Aorta (tissue), 5 donors: ENCODE measurements at regions not wholly inside any gene's neighbourhood (a gene's known extent, or its start where the extent isn't known, plus 50 kb on each side); places are given as distances from the start of the nearest gene placed in this dataset.

Experiments used
- ATAC-seq: fragments of 200-7000 bp; cut with Tn5 transposase; one replicate; pipeline ENCODE4 v1.9.1; 2022; ENCODE audit warnings: moderate library complexity; ENCODE audit not compliant: low FRiP score
- DNase-seq, 2 donors: peaks; one replicate each; pipeline ENCODE4 v3.0.0-alpha.2; 2020
- H3K27ac ChIP-seq, 2 donors: one replicate each; pipeline ENCODE4 v1.5.1; 2013; ENCODE audit warnings: low read length in 2 of 2, mild to moderate bottlenecking in 2 of 2, moderate library complexity in 2 of 2, control low read depth in 1 of 2, inconsistent platforms in 1 of 2, low read depth in 1 of 2
- H3K27me3 ChIP-seq, 2 donors: one replicate each; pipeline ENCODE4 v1.6.1; 2013; ENCODE audit warnings: control low read depth in 1 of 2, low read length in 1 of 2, mild to moderate bottlenecking in 1 of 2, moderate library complexity in 1 of 2; ENCODE audit not compliant: insufficient read depth in 2 of 2, control insufficient read depth in 1 of 2
- H3K36me3 ChIP-seq, 2 donors: one replicate each; pipeline ENCODE4 v1.6.1; 2013; ENCODE audit warnings: control low read depth in 1 of 2, low read length in 1 of 2, mild to moderate bottlenecking in 1 of 2; ENCODE audit not compliant: insufficient read depth in 2 of 2, control insufficient read depth in 1 of 2
- H3K4me1 ChIP-seq, 2 donors: one replicate each; pipeline ENCODE4 v1.6.1; 2013; ENCODE audit warnings: low read length in 2 of 2, control low read depth in 1 of 2, mild to moderate bottlenecking in 1 of 2, moderate library complexity in 1 of 2; ENCODE audit not compliant: insufficient read depth in 2 of 2, control insufficient read depth in 1 of 2
- H3K4me3 ChIP-seq, 2 donors: one replicate each; pipeline ENCODE4 v1.5.1; 2013; ENCODE audit warnings: low read length in 2 of 2, control low read depth in 1 of 2, mild to moderate bottlenecking in 1 of 2
- H3K9me3 ChIP-seq: one replicate; pipeline ENCODE4 v1.6.1; 2013; ENCODE audit warnings: mild to moderate bottlenecking, low read length; ENCODE audit not compliant: control insufficient read depth
- WGBS, 2 donors: extraction: QIAGEN DNeasy Blood & Tissue Kit; methylation state at CpG; one replicate each; pipeline ENCODE4 v1.1.7; 2013; 5-methylcytosine and 5-hydroxymethylcytosine counted together
- intact Hi-C, 2 donors: fragments of 100-400 bp; cut with DNase I; formaldehyde crosslinking; loops; one replicate each; pipeline versions ENCODE4 v1.14.2 to v1.15.0; 2022
- donor health status: healthy with polysubstance abuse.
- donor health status: Bipolar disorder and iron deficiency.
- donor health status: DM: no; HTN: no; CAD: no.
- donor health status: DM: no; HTN: no; CAD: no.
- donor health status: DM: yes; HTN: yes; CAD: no.

DNA sequence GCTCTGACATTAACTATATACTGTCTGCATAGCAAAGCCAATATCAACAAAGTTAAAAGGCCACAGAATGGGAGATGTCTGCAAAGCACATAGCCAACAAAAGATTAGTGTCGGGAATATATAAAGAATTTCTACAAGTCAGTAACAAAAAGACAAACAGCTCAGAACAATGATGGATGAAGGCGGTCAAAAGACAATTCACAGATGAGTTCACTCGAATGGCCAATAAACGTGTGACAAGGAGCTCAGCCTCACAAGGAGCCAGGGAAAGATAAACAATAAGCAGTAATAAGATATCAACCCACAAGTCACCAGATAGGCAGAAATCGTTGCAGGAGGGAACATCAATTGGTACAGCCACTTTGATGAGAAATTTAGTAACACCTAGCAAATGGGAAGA, 106.0 kb upstream of the ISX start:
- no peak for ATAC-seq
- Histone ChIP-seq H3K36me3 (no peaks in the 10 kb centered on the region), H3K4me1 (no peaks in the 10 kb centered on the region), H3K27me3 (no peaks in the 10 kb centered on the region), H3K9me3 (peaks cover 5% of the 10 kb centered on the region), H3K27ac (no peak overlapping the region), H3K4me3 (no peak overlapping the region)
- DNase-seq: no peak
- intact Hi-C loops: no loop called here
- 26% methylated on average over 5 of the region's 5 CpGs for WGBS, 2 donors

DNA sequence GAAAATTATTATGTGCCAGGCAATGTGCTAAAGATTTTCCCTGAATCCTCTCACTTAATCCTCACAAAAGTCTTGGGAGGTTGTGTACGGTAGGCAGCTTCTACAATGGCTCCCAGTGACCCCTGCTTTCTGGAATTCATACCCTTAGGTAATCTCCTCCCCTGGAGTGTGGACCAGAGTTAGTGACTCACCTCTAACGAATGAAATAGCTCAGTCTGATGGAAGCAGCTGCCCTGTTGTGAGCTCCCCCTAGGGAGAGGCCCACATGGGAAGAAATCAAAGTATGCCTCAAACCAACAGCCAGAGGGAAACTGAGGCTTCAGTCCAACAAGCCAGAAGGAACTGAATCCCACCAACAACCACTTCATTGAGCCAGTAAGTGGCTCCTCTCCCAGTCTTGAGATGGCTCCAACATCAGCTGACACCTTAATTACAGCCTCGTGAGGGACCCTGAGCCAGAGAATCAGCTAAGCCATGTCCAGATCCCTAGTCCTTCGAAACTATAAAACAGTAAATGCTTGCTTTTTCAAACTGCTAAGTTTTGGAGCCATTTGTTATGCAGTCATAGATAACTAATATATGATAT, 98.9 kb upstream of the ISX start:
- H3K36me3 ChIP-seq: no peaks in the 10 kb centered on the region
- intact Hi-C loops: no loop called here
- no peak overlapping the region for H3K4me3 ChIP-seq
- WGBS, 2 donors: 63 to 64% methylated on average over 4 of the region's 4 CpGs
- ATAC-seq (no peak), DNase-seq (no peak)
- H3K27ac ChIP-seq: no peak overlapping the region
- no peaks in the 10 kb centered on the region for H3K4me1 ChIP-seq
- H3K9me3 ChIP-seq: no peaks in the 10 kb centered on the region
- no peaks in the 10 kb centered on the region for H3K27me3 ChIP-seq

DNA sequence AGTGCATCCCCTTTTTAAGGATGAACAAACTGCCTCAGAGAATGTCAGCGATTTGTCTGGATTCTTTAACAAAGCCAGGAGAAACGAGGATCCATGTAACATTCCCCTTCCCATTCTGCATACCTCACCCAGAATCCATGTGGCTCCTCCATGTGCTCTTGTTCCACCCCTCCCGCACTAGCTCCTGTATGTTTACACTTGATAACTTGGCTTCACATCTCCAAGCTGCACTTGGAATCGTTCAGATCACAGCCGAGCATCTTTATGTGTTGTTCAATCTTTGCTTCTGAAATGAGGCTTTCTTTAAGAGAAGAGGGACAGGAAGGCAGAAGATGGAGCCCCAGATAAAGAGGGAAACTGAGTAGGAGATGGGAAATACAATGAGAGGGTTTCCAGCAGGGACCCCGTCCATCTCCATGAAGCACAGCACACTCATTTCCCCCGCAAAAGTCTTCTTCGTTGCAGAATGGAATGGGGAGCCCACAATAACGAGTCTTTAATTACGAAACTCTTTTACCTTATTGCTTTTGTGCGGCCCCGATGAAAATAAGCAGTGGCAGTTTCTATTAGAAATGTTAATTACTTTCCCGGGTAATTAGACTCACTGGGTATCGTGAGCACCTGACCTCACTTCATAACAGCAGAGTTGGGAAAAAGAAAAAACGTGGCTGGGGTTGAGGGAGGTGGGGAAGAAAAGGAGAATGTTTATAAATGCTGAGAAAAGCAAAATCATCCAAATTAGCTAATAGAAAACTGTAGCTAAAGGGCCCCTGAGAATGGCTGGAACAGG, 96.8 kb upstream of the ISX start:
- no peaks in the 10 kb centered on the region for H3K36me3 ChIP-seq
- intact Hi-C loops: no loop called here
- DNase-seq (no peak), ATAC-seq (no peak)
- no peaks in the 10 kb centered on the region for H3K4me1 ChIP-seq
- no peaks in the 10 kb centered on the region for H3K27me3 ChIP-seq
- no peak overlapping the region for H3K27ac ChIP-seq
- 68 to 76% methylated on average over 15 of the region's 15 CpGs for WGBS, 2 donors
- no peaks in the 10 kb centered on the region for H3K9me3 ChIP-seq
- H3K4me3 ChIP-seq: no peak overlapping the region

DNA sequence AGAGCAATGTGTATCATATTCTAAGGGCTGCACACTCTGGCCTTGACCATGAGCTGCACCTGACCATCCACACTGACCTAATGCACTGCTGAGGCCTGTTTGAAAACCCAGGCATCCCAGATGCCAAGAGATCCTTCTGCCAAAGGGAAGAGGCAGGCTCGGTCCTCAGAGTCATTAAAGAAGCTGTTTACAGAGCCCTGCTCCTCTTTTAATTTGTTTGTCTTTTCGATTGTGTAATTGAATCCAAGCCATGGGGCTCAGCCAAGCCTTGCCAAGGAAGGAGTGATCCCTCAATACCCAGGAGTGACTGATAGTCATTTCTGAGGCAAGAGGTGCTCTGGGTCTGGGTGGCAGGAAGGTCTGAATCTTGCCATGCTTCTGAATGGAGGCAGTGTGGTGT, 94.5 kb upstream of the ISX start:
- WGBS, 2 donors: 48 to 62% methylated on average over 2 of the region's 2 CpGs
- Histone ChIP-seq H3K4me3 (no peak overlapping the region), H3K27me3 (no peaks in the 10 kb centered on the region), H3K4me1 (no peaks in the 10 kb centered on the region), H3K36me3 (no peaks in the 10 kb centered on the region), H3K27ac (no peak overlapping the region), H3K9me3 (peaks cover 2% of the 10 kb centered on the region)
- intact Hi-C loops: no loop called here
- DNase-seq (no peak), ATAC-seq (no peak)

DNA sequence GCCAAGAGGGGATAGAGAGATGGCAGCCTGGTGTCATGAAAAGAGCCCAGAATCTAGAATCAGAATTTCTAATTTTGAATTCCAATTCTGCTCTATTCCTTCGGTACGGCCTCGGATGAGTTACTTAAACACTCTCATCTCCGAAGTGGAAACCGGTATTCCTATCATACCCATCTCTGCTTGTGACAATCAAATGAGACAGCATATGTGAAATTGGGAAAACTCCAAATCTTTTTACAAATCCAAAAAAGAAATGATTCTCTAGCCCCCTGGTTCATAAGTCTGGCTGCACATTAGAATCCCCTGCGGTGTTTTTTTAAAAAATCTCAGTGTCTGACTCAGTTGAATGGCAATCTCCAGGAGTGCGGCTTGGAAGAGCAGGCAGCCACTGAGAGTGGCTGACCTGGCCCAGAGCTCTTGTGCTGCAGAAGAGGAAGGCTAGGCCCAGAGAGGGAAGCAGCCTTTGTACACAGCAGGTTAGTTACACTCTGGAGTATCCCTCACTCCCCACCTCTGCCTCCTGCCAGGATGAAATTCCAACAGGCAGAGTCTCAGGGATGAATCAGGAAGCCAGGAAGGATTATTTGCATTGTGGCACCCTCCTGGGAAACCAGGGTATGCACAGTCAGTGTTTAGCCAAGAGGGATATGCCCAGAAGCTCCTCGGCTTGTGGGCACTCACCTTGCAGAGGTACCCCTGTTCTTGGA, 93.6 kb upstream of the ISX start:
- WGBS, 2 donors: 72 to 75% methylated on average over 8 of the region's 8 CpGs
- Histone ChIP-seq H3K36me3 (no peaks in the 10 kb centered on the region), H3K27me3 (no peaks in the 10 kb centered on the region), H3K9me3 (peaks cover 3% of the 10 kb centered on the region), H3K4me3 (no peak overlapping the region), H3K4me1 (no peaks in the 10 kb centered on the region), H3K27ac (no peak overlapping the region)
- intact Hi-C loops: no loop called here
- DNase-seq (no peak), ATAC-seq (no peak)

DNA sequence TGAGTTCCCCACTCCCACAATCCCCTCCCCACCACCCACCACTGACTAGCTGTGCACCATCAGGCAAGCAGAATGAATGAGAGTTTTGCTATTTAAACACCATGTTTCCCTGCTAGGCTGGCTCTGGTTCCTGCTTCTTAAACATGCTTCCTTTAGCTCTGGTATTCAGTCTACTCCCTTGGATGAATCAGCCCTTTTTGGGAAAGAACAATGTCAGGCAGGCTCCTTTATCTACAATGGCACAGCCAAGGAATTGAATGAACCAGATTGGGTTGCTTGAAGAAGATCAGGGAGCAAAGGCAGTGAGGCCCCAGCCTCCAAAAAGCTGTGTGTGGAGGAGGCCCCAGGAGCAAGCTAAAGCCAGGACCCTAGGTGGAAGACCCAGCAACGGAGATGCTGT, 92.9 kb upstream of the ISX start:
- H3K36me3 ChIP-seq: no peaks in the 10 kb centered on the region
- WGBS, 2 donors: 67 to 80% methylated on average over 1 of the region's 1 CpG
- H3K27me3 ChIP-seq: no peaks in the 10 kb centered on the region
- H3K27ac ChIP-seq: no peak overlapping the region
- no peaks in the 10 kb centered on the region for H3K4me1 ChIP-seq
- peaks cover 3% of the 10 kb centered on the region for H3K9me3 ChIP-seq
- DNase-seq (no peak), ATAC-seq (no peak)
- intact Hi-C loops: no loop called here
- no peak overlapping the region for H3K4me3 ChIP-seq

DNA sequence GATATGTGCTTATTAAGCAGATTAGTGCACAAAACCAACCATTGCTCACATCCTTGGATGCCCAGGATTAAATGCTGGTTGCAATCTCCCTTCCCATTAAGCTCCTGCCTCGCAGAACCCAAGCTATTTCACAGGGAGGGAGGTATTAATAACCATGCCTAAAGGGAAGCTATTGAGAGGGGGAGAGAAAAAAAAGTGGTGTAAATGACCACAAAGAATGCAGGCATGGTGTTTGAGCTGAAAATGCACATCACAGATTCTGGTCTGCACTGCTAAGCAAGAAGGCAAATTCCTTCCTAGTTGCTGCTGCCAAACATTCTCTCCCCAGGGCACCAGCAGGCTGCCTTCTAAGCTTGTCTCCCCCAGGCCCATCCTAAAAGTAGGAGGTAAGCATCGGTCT, 92.0 kb upstream of the ISX start:
- DNase-seq (no peak), ATAC-seq (no peak)
- 9 to 18% methylated on average over 2 of the region's 2 CpGs for WGBS, 2 donors
- Histone ChIP-seq H3K27ac (no peak overlapping the region), H3K9me3 (peaks cover 3% of the 10 kb centered on the region), H3K36me3 (no peaks in the 10 kb centered on the region), H3K4me1 (no peaks in the 10 kb centered on the region), H3K27me3 (no peaks in the 10 kb centered on the region), H3K4me3 (no peak overlapping the region)
- intact Hi-C loops: no loop called here

DNA sequence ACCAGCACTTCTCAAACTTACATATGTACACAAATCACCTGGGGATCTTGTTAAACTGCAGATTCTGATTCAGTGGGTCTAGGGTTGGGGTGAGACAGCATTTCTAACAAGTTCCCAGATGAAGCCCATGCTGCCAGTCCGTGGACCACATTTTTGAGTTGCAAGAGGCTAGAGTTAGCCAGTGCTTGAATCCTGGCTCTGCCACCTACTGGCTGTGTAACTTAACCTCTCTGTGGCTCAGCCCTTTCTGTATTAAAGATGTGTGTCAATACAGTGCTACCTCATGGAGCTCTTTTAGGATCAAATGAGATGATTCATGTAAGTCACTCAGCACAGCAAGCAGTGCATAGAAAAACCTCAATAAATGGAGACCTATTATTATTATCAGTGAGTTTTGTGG, 90.2 kb upstream of the ISX start:
- Histone ChIP-seq H3K9me3 (peaks cover 3% of the 10 kb centered on the region), H3K27me3 (no peaks in the 10 kb centered on the region), H3K4me1 (no peaks in the 10 kb centered on the region), H3K27ac (no peak overlapping the region), H3K36me3 (no peaks in the 10 kb centered on the region), H3K4me3 (no peak overlapping the region)
- intact Hi-C loops: no loop called here
- ATAC-seq: no peak
- WGBS, 2 donors: 12 to 20% methylated on average over 1 of the region's 1 CpG
- no peak for DNase-seq

DNA sequence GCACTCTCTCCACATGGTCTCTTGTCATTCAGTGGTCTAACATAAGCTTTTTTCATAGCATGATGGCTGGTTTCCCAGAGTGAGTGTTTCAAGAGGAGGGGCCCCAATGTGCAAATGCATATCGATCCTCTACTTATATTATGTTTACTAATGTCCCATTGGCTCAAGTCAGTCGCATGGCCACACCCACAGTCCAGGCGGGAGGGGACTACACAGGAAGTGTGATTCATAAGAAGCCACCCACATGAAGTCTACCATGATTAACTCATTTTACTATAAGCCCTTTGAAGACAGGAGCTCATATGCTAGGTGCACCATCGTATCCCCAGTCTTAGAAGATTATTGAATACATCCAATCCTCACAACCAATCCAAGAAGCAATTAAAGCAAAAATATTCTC, 89.5 kb upstream of the ISX start:
- H3K27ac ChIP-seq: no peak overlapping the region
- DNase-seq: no peak
- 84 to 89% methylated on average over 4 of the region's 4 CpGs for WGBS, 2 donors
- H3K36me3 ChIP-seq: no peaks in the 10 kb centered on the region
- intact Hi-C loops: no loop called here
- H3K4me3 ChIP-seq: no peak overlapping the region
- ATAC-seq: no peak
- no peaks in the 10 kb centered on the region for H3K27me3 ChIP-seq
- no peaks in the 10 kb centered on the region for H3K4me1 ChIP-seq
- H3K9me3 ChIP-seq: peaks cover 3% of the 10 kb centered on the region
